ENCODE measurements at regions not wholly inside any gene's neighbourhood (a gene's known extent, or its start where the extent isn't known, plus 50 kb on each side); places are given as distances from the start of the nearest gene placed in this dataset.

DNA sequence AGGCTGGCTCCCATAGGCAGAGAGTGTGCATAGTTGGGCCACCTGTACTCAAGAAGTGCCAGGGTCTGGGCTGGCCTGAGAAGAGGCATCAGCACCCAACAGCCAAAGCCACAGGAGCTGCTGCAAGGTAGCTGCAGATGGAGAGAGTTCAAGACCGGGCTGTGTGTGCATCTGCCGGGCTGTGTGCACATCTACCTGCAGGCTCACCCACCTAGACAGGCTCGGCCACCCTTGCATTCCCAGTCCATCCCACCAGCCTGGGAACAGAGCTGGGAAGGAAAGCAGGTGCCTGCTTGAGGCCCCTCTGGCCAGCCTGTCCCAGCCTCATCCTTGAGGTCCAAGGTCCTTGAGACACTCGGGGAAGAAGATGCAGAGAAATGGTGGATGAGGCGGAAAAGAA is 194.4 kb upstream of the AJAP1 start:
- TF ChIP-seq, protein P1, sequence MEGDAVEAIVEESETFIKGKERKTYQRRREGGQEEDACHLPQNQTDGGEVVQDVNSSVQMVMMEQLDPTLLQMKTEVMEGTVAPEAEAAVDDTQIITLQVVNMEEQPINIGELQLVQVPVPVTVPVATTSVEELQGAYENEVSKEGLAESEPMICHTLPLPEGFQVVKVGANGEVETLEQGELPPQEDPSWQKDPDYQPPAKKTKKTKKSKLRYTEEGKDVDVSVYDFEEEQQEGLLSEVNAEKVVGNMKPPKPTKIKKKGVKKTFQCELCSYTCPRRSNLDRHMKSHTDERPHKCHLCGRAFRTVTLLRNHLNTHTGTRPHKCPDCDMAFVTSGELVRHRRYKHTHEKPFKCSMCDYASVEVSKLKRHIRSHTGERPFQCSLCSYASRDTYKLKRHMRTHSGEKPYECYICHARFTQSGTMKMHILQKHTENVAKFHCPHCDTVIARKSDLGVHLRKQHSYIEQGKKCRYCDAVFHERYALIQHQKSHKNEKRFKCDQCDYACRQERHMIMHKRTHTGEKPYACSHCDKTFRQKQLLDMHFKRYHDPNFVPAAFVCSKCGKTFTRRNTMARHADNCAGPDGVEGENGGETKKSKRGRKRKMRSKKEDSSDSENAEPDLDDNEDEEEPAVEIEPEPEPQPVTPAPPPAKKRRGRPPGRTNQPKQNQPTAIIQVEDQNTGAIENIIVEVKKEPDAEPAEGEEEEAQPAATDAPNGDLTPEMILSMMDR (IDR thresholded peaks at IDR 0.05) = no peak
- TF ChIP-seq POLR2AphosphoS5 (IDR thresholded peaks at IDR 0.05; ENCODE audit: low read depth, low read length) = no peak
- TF ChIP-seq, protein P2, sequence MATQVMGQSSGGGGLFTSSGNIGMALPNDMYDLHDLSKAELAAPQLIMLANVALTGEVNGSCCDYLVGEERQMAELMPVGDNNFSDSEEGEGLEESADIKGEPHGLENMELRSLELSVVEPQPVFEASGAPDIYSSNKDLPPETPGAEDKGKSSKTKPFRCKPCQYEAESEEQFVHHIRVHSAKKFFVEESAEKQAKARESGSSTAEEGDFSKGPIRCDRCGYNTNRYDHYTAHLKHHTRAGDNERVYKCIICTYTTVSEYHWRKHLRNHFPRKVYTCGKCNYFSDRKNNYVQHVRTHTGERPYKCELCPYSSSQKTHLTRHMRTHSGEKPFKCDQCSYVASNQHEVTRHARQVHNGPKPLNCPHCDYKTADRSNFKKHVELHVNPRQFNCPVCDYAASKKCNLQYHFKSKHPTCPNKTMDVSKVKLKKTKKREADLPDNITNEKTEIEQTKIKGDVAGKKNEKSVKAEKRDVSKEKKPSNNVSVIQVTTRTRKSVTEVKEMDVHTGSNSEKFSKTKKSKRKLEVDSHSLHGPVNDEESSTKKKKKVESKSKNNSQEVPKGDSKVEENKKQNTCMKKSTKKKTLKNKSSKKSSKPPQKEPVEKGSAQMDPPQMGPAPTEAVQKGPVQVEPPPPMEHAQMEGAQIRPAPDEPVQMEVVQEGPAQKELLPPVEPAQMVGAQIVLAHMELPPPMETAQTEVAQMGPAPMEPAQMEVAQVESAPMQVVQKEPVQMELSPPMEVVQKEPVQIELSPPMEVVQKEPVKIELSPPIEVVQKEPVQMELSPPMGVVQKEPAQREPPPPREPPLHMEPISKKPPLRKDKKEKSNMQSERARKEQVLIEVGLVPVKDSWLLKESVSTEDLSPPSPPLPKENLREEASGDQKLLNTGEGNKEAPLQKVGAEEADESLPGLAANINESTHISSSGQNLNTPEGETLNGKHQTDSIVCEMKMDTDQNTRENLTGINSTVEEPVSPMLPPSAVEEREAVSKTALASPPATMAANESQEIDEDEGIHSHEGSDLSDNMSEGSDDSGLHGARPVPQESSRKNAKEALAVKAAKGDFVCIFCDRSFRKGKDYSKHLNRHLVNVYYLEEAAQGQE (IDR thresholded peaks at IDR 0.05; ENCODE audit: insufficient read depth in 1 of 2, low read depth in 2 of 2, low read length in 1 of 2) = no peak

Measured in Panc1 (cell line).